Ovary (tissue), 3 donors: ENCODE measurements at regions not wholly inside any gene's neighbourhood (a gene's known extent, or its start where the extent isn't known, plus 50 kb on each side); places are given as distances from the start of the nearest gene placed in this dataset.

Source experiments
- CTCF ChIP-seq, 3 donors: fragments of 450-650 bp in 2 of 3; fragments of 200-600 bp in 1 of 3; IDR thresholded peaks; one replicate each; pipeline versions ENCODE4 v1.5.1 to v1.8.0; 2016 to 2022; ENCODE audit warnings: antibody characterized with exemption in 3 of 3, mild to moderate bottlenecking in 1 of 3
- EP300 ChIP-seq: sonication (generic); formaldehyde crosslinking; IDR thresholded peaks from one replicate; pipeline ENCODE4 v1.6.1; 2017; ENCODE audit warnings: antibody characterized with exemption
- POLR2A ChIP-seq: fragments of 450-650 bp; IDR thresholded peaks from one replicate; pipeline ENCODE4 v1.6.1; 2017; ENCODE audit warnings: antibody characterized with exemption, mild to moderate bottlenecking, moderate library complexity
- donor health status: DM: no; HTN: no; CAD: no.

GRCh38 chr2:37425408-37425807 is 81.0 kb downstream of the QPCT start:
- TF ChIP-seq CTCF (IDR thresholded peaks at IDR 0.05) (no peak), POLR2A (no peak), EP300 (no peak)
